SU-DHL-6 (cell line): ENCODE measurements at regions not wholly inside any gene's neighbourhood (a gene's known extent, or its start where the extent isn't known, plus 50 kb on each side); places are given as distances from the start of the nearest gene placed in this dataset.

Experiments used
- CTCF ChIP-seq: fragments of 200-600 bp; sonication (generic); IDR thresholded peaks from one replicate; pipeline ENCODE4 v1.5.1; 2017; ENCODE audit warnings: antibody characterized with exemption, mild to moderate bottlenecking, low read length, moderate library complexity; ENCODE audit not compliant: insufficient read depth, poor library complexity, severe bottlenecking
- EZH2phosphoT487 ChIP-seq: fragments of 200-600 bp; sonication (generic), shearing (Covaris generic); conservative IDR thresholded peaks from 2 replicates; pipeline ENCODE4 v1.6.1; 2018; ENCODE audit warnings: mild to moderate bottlenecking, antibody characterized with exemption, low read length, moderate library complexity, mixed read lengths

DNA sequence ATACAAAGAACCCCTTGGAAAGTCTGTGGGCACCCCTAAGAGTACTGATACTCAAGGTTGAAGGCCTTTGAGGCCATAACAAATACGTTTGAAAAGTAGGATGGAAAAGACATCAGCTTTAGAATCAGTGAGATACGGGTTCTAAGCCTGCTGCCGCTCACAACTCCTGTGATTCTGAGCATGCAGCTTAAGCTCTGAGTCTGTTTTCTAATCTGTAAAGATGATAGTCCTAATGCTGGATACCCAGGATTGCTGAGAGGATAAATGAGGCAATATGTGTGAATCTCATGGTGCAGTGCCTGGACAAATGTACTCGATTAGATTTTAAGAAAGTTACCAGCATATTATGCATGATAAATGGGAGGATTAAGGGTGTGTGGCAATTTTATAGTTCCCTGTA lies 321.0 kb upstream of the HSF2 start:
- TF ChIP-seq EZH2phosphoT487 (no peak), CTCF (no peak)
